ENCODE measurements at regions not wholly inside any gene's neighbourhood (a gene's known extent, or its start where the extent isn't known, plus 50 kb on each side); places are given as distances from the start of the nearest gene placed in this dataset.

GRCh38 chr13:72168126-72168855, 301.3 kb upstream of the DACH1 start:
- no peak for DNase-seq

GRCh38 chr13:72166102-72166650, 299.2 kb upstream of the DACH1 start:
- DNase-seq: no peak

- no peak for DNase-seq
Observed at GRCh38 chr13:72165276-72165675, 298.3 kb upstream of the DACH1 start.

GRCh38 chr13:72164811-72165210, 297.8 kb upstream of the DACH1 start:
- no peak for DNase-seq

GRCh38 chr13:72163678-72164077, 296.7 kb upstream of the DACH1 start:
- DNase-seq: no peak

GRCh38 chr13:72160977-72161376, 294.0 kb upstream of the DACH1 start:
- no peak for DNase-seq

- DNase-seq: no peak
Observed at GRCh38 chr13:72156760-72157159, 289.8 kb upstream of the DACH1 start.

GRCh38 chr13:72153272-72153671, 286.3 kb upstream of the DACH1 start:
- no peak for DNase-seq

- peak; percentile 43 to 88 (median 62) for DNase-seq
Observed at GRCh38 chr13:72151241-72151640, 284.2 kb upstream of the DACH1 start.

GRCh38 chr13:72150502-72150901, 283.5 kb upstream of the DACH1 start:
- no peak for DNase-seq

- no peak for DNase-seq
Observed at GRCh38 chr13:72149701-72150100, 282.7 kb upstream of the DACH1 start.

GRCh38 chr13:72146816-72147215, 279.8 kb upstream of the DACH1 start:
- DNase-seq: no peak

GRCh38 chr13:72145383-72145782, 278.4 kb upstream of the DACH1 start:
- DNase-seq: peak in 1 of 3 donors; percentile 29

- DNase-seq: no peak
Observed at GRCh38 chr13:72144636-72145035, 277.6 kb upstream of the DACH1 start.

- DNase-seq: peak; percentile 33 to 72 (median 60)
Observed at GRCh38 chr13:72141855-72142519, 275.0 kb upstream of the DACH1 start.

GRCh38 chr13:72139192-72139591, 272.2 kb upstream of the DACH1 start:
- DNase-seq: no peak

GRCh38 chr13:72132075-72132474, 265.1 kb upstream of the DACH1 start:
- DNase-seq: no peak

- DNase-seq: no peak
Observed at GRCh38 chr13:72129117-72129516, 262.1 kb upstream of the DACH1 start.

GRCh38 chr13:72127031-72127430, 260.0 kb upstream of the DACH1 start:
- no peak for DNase-seq

- DNase-seq: no peak
Observed at GRCh38 chr13:72126424-72126823, 259.4 kb upstream of the DACH1 start.

- DNase-seq: no peak
Observed at GRCh38 chr13:72125561-72125960, 258.6 kb upstream of the DACH1 start.

GRCh38 chr13:72122661-72123255, 255.8 kb upstream of the DACH1 start:
- no peak for DNase-seq

- DNase-seq: no peak
Observed at GRCh38 chr13:72121466-72121865, 254.5 kb upstream of the DACH1 start.
